SK-N-SH (cell line): ENCODE measurements at regions not wholly inside any gene's neighbourhood (a gene's known extent, or its start where the extent isn't known, plus 50 kb on each side); places are given as distances from the start of the nearest gene placed in this dataset.

Experiments used
- CTCF ChIA-PET: fragments of 300-600, 350-600 bp; formaldehyde crosslinking; extraction: SDS; loops from one replicate; lab custom pipeline; 2021; lab: Yijun Ruan, JAX
- POLR2A ChIA-PET: fragments of 350-600 bp; sonication (Branson Sonifier 250); formaldehyde crosslinking; extraction: SDS; loops from one replicate; lab custom pipeline; 2020; ENCODE audit warnings: antibody characterized with exemption, inconsistent platforms; lab: Yijun Ruan, JAX
- DNase-seq: peaks from one replicate; pipeline ENCODE4 v3.0.0; 2012
- H2AFZ ChIP-seq: fragments of 200-600 bp; sonication (generic); 2 replicates; pipeline ENCODE4 v1.8.1; 2016; ENCODE audit warnings: antibody characterized with exemption, mild to moderate bottlenecking, low read depth
- H3F3A ChIP-seq: fragments of 200-600 bp; sonication (generic); replicated peaks from 2 replicates; pipeline ENCODE3; 2016; ENCODE audit warnings: antibody characterized with exemption, mild to moderate bottlenecking; ENCODE audit not compliant: insufficient read depth
- H3K27ac ChIP-seq, 2 experiments: fragments of 200-500 bp in 1 of 2; fragments of 200-600 bp in 1 of 2; sonication (Bioruptor generic) in 1 of 2; sonication (generic), shearing (Covaris generic) in 1 of 2; 2 replicates each; pipeline versions ENCODE4 v1.5.1 to v1.6.1; 2014 to 2016; ENCODE audit warnings: low read depth in 2 of 2, inconsistent platforms in 1 of 2, low read length in 1 of 2, mild to moderate bottlenecking in 1 of 2, mixed read lengths in 1 of 2
- H3K27me3 ChIP-seq: fragments of 200-600 bp; sonication (generic), shearing (Covaris generic); 2 replicates; pipeline ENCODE4 v1.6.1; 2016; ENCODE audit warnings: mixed run types; ENCODE audit not compliant: insufficient read depth
- H3K36me3 ChIP-seq, 2 experiments: fragments of 200-500 bp in 1 of 2; fragments of 200-600 bp in 1 of 2; sonication (Bioruptor generic) in 1 of 2; sonication (generic) in 1 of 2; replicated peaks in 1 of 2; 2 replicates each; pipeline versions ENCODE3 to v1.5.1; 2014 to 2016; ENCODE audit warnings: low read length in 1 of 2, mild to moderate bottlenecking in 1 of 2; ENCODE audit not compliant: insufficient read depth in 2 of 2, control insufficient read depth in 1 of 2
- H3K4me1 ChIP-seq, 2 experiments: fragments of 200-500 bp in 1 of 2; fragments of 200-600 bp in 1 of 2; sonication (Bioruptor generic) in 1 of 2; sonication (generic), shearing (Covaris generic) in 1 of 2; 2 replicates each; pipeline versions ENCODE4 v1.5.1 to v1.6.1; 2014 to 2016; ENCODE audit warnings: low read depth in 1 of 2, low read length in 1 of 2, mixed run types in 1 of 2; ENCODE audit not compliant: insufficient read depth in 2 of 2, control insufficient read depth in 1 of 2
- H3K4me2 ChIP-seq: fragments of 200-600 bp; sonication (generic), shearing (Covaris generic); 2 replicates; pipeline ENCODE4 v1.6.1; 2017; ENCODE audit warnings: mixed run types
- H3K4me3 ChIP-seq, 2 experiments: fragments of 200-500 bp in 1 of 2; fragments of 200-600 bp in 1 of 2; sonication (Bioruptor generic) in 1 of 2; sonication (generic), shearing (Covaris generic) in 1 of 2; 2 replicates each; pipeline versions ENCODE4 v1.5.1 to v1.8.1; 2014 to 2016; ENCODE audit warnings: low read depth in 2 of 2, inconsistent platforms in 1 of 2, low read length in 1 of 2, mild to moderate bottlenecking in 1 of 2, mixed read lengths in 1 of 2, moderate library complexity in 1 of 2
- H3K79me2 ChIP-seq: fragments of 200-600 bp; sonication (generic); 2 replicates; pipeline ENCODE4 v1.8.1; 2017; ENCODE audit warnings: mild to moderate bottlenecking; ENCODE audit not compliant: insufficient read depth
- H3K9ac ChIP-seq: fragments of 200-600 bp; sonication (generic); 2 replicates; pipeline ENCODE4 v1.6.1; 2017; ENCODE audit warnings: mixed run types
- H3K9me2 ChIP-seq: fragments of 200-600 bp; sonication (generic); 2 replicates; pipeline ENCODE4 v1.6.1; 2017; ENCODE audit warnings: mixed run types
- H3K9me3 ChIP-seq: fragments of 200-600 bp; sonication (generic); 2 replicates; pipeline ENCODE4 v1.6.1; 2017; ENCODE audit warnings: mixed run types, mild to moderate bottlenecking, moderate library complexity
- H4K20me1 ChIP-seq: fragments of 200-600 bp; sonication (generic); 2 replicates; pipeline ENCODE4 v1.6.1; 2017; ENCODE audit warnings: mild to moderate bottlenecking, mixed run types; ENCODE audit not compliant: insufficient read depth
- FOXM1 ChIP-seq: IDR thresholded peaks from 2 replicates; pipeline ENCODE4 v1.4.0; 2012; ENCODE audit warnings: low read depth, mild to moderate bottlenecking
- MXI1 ChIP-seq: IDR thresholded peaks from 2 replicates; pipeline ENCODE4 v1.6.1; 2012; ENCODE audit warnings: mild to moderate bottlenecking, low read depth, low read length, improper control_type of control experiment
- RCOR1 ChIP-seq: fragments of 150-350 bp; IDR thresholded peaks from 2 replicates; pipeline ENCODE4 v1.6.1; 2017; ENCODE audit warnings: antibody characterized with exemption, low read length
- SMC3 ChIP-seq: IDR thresholded peaks from 2 replicates; pipeline ENCODE4 v1.6.1; 2012; ENCODE audit warnings: low read depth, low read length, improper control_type of control experiment
- YY1 ChIP-seq: IDR thresholded peaks from 2 replicates; pipeline ENCODE4 v1.4.0; 2012; ENCODE audit warnings: low read depth, mild to moderate bottlenecking
- WGBS: methylation state at CpG from one replicate; pipeline ENCODE4 v1.1.6; 2017; ENCODE audit warnings: low lambda C conversion rate; 5-methylcytosine and 5-hydroxymethylcytosine counted together
- TF ChIP-seq, protein P1 (sequence below): IDR thresholded peaks from 2 replicates; pipeline ENCODE4 v1.4.0; 2012; ENCODE audit warnings: low read depth
- TF ChIP-seq, protein P2 (sequence below): IDR thresholded peaks from 2 replicates; pipeline ENCODE4 v1.4.0; 2012; ENCODE audit warnings: low read depth, borderline replicate concordance

DNA sequence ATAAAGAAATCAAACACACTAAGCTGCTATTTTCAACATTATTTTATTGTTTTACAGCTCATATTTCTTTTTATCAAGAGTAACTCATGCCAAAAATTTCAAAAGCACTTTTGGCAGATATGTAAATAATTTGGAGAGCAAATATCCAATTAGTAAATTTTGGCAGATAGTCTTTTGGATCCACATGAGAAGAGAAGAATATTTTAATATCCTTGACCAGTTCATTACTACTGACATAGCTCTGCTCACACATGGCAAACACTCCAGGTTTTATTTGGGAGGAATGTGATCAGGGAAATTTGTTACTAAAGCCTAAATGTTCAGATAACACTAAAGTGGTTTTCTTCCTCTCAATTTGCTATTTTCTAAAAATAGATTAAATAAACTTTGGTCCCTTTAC is 1054.3 kb downstream of the FAT4 start:
- H3K27me3 ChIP-seq = no peaks in the 10 kb centered on the region
- no peaks in the 10 kb centered on the region for H3K36me3 ChIP-seq
- no peaks in the 10 kb centered on the region for H3K9me3 ChIP-seq
- H3F3A ChIP-seq = no peaks in the 10 kb centered on the region
- H3K4me3 ChIP-seq = no peak overlapping the region
- H3K4me1 ChIP-seq = 0 out of 4 replicates have a peak, but pooled peaks cover 0 to 2% of the 10 kb centered on the region in 2 experiments
- CTCF ChIA-PET = no interaction called here
- TF ChIP-seq, protein P1, sequence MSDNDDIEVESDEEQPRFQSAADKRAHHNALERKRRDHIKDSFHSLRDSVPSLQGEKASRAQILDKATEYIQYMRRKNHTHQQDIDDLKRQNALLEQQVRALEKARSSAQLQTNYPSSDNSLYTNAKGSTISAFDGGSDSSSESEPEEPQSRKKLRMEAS = no peak
- no peak for TF ChIP-seq RCOR1
- TF ChIP-seq, protein P2, sequence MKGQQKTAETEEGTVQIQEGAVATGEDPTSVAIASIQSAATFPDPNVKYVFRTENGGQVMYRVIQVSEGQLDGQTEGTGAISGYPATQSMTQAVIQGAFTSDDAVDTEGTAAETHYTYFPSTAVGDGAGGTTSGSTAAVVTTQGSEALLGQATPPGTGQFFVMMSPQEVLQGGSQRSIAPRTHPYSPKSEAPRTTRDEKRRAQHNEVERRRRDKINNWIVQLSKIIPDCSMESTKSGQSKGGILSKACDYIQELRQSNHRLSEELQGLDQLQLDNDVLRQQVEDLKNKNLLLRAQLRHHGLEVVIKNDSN = no peak
- no peak overlapping the region for H3K27ac ChIP-seq
- H3K79me2 ChIP-seq = no peaks in the 10 kb centered on the region
- H3K9ac ChIP-seq = no peak overlapping the region
- no peak for DNase-seq
- POLR2A ChIA-PET = no interaction called here
- H3K4me2 ChIP-seq = no peak overlapping the region
- no peaks in the 10 kb centered on the region for H3K9me2 ChIP-seq
- no peaks in the 10 kb centered on the region for H4K20me1 ChIP-seq
- H2AFZ ChIP-seq = no peak overlapping the region

DNA sequence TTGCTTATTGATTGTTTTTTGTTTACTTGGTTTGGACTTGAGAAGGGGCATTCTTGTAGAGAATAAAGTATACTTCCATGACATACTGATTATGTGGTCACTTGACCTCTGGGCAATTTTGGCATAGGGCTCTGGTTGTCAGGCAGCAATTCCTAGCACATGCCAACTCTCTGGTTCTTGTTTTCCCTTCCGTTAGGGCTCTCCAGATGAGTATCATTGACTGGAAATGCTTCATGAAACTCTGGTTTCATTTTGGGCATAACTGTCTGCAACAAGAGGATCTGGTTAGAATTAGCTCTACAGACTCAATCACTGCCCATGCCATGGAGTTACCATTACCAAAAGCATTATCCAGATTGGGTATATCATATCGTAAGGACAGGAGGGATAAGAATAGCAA is 1057.9 kb downstream of the FAT4 start:
- Histone ChIP-seq H3K4me3 (no peak overlapping the region), H3K36me3 (no peaks in the 10 kb centered on the region), H3K4me1 (peaks cover 0 to 2% of the 10 kb centered on the region in 2 experiments; a peak in 1 of 4 replicates), H3K9me3 (no peaks in the 10 kb centered on the region), H3K4me2 (no peak overlapping the region), H3K9ac (no peak overlapping the region), H3K9me2 (no peaks in the 10 kb centered on the region), H4K20me1 (no peaks in the 10 kb centered on the region), H3K79me2 (no peaks in the 10 kb centered on the region), H2AFZ (no peak overlapping the region), H3K27ac (no peak overlapping the region), H3F3A (no peaks in the 10 kb centered on the region), H3K27me3 (no peaks in the 10 kb centered on the region)
- ChIA-PET POLR2A (no interaction called here), CTCF (no interaction called here)
- 57% methylated on average over 2 of the region's 2 CpGs for WGBS
- TF ChIP-seq YY1 (no peak), MXI1 (no peak), SMC3 (no peak), RCOR1 (no peak)
- TF ChIP-seq, protein P2 = no peak
- DNase-seq = no peak

DNA sequence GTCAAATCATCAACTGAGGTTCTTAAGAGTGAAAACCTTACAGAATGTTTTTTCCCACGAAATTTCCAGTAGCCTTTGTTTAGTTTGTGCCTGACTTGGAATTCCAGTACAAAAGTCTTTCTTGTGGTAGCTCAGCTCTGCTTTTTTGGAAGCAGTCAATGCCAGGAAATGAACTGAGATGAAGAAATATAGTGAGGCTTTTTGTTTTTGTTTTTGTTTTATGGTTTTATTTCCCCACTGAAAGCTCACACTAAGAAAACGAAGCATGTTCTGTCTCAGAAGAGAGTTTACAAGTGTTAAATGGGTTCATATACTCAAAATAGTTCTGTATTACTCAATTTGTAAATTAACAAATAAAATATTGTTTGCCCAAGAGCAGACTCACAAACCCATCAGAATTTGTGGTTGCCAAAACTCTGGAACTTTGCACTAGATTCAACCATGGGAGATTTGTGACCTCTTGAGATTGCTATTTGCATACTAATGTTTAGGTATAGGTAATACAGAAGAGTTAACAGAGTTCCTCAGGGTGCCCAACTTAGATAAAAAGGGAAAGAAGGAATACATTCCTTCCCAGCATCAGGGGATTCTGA is 1060.8 kb downstream of the FAT4 start:
- Histone ChIP-seq H2AFZ (no peak overlapping the region; the same call in 1 of the 2 replicates), H3K27ac (no peak overlapping the region), H4K20me1 (no peaks in the 10 kb centered on the region), H3K4me2 (no peak overlapping the region), H3K9me3 (no peaks in the 10 kb centered on the region), H3K79me2 (no peaks in the 10 kb centered on the region), H3K4me1 (peaks cover 0 to 2% of the 10 kb centered on the region in 2 experiments; a peak in 1 of 4 replicates), H3K4me3 (no peak overlapping the region), H3F3A (no peaks in the 10 kb centered on the region), H3K27me3 (no peaks in the 10 kb centered on the region), H3K9me2 (no peaks in the 10 kb centered on the region), H3K9ac (no peak overlapping the region), H3K36me3 (no peaks in the 10 kb centered on the region)
- CTCF ChIA-PET = interaction anchor here (1.2 kb wide), 1 partner anchor 14 kb away, joined by 3 read pairs; no protein-coding TSS in a partner anchor
- POLR2A ChIA-PET = no interaction called here
- 30% methylated on average over 2 of the region's 2 CpGs for WGBS
- DNase-seq = no peak
- TF ChIP-seq FOXM1 = no peak
- TF ChIP-seq MXI1 = no peak
